ENCODE measurements at regions not wholly inside any gene's neighbourhood (a gene's known extent, or its start where the extent isn't known, plus 50 kb on each side); places are given as distances from the start of the nearest gene placed in this dataset.
"Not testable (repeated sequence)": the region's sequence is repeated elsewhere in the genome, so short reads cannot be mapped to it uniquely, and the experiment has no call there.

DNA sequence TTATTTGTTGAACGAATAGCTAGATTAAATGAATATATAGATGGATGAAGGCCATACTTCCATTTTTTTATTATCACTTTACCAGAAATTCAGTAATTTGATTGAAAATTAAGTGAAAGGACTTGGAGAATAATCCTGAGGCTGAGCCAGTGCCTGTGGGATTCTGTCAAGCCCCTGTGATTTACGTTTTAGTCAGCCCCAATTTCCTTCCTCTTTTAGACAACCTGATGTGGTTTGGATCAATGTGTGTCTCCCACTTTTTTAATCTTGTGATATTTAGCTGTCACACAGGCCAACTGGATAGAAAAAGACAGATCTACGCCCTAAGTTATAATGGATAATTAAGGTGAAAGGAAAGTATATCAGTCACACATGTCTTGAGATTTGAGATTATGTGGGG, 188.8 kb downstream of the EDN1 start:
- no peak for DNase-seq (ENCODE audit: low spot score)

- no peak for DNase-seq (ENCODE audit: low spot score)
Observed at GRCh38 chr6:12479451-12479850, 189.3 kb downstream of the EDN1 start.

DNA sequence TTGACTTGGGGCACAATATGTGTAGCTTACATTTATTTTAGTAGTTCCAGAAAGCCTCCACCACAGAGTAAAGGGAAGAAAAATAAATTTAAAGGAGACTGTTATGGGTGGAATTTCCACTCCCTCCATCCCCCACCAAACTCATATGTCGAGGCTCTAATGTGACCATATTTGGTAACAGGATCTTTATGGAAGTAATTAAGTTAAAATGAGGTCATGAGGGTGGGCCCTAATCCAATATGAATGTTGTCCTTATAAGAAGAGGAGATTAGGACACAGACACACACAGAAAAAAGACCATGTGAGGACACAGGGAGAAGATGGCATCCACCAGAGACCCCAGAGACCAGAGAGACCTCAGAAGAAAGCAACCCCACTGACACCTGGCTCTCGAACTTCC, 189.7 kb downstream of the EDN1 start:
- no peak for DNase-seq (ENCODE audit: low spot score)

GRCh38 chr6:12480379-12480778, 190.2 kb downstream of the EDN1 start:
- no peak for DNase-seq (ENCODE audit: low spot score)

DNA sequence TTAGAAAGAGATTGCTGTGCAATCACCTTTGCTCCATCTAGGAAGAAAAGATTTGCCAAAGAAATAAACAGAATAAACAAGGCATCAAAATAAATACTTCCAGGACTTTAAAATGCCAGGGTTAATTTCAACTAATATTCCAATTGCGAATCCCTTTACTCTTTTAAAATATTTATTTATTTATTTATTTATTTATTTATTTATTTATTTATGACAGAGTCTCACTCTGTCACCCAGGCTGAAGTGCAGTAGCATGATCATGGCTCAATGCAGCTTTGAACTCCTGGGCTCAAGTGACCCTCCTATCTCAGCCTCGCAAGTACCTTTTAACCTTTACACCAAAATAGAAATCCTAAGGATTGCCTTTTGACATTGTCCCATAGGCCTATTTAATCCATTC, 191.1 kb downstream of the EDN1 start:
- no peak for DNase-seq (ENCODE audit: low spot score)

DNA sequence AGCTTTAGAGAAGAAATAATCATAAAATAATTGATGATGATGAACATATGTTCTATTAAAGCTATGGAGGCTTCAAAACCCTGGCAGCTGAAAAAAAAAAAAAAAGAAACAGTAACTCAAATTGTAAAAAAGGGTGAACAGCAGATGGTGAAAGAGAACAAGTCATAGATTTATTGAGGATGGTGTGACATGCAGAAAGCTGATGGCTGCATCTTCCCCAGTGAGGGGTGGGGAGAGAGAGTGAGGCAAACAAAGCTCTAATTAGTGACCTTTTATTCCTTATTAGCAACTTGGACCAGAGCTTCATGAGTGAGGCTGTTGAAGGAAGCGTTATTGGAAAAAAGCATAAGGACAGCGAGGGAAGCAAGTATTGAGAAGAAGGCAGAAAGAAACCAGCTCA, 191.7 kb downstream of the EDN1 start:
- no peak for DNase-seq (ENCODE audit: low spot score)

DNA sequence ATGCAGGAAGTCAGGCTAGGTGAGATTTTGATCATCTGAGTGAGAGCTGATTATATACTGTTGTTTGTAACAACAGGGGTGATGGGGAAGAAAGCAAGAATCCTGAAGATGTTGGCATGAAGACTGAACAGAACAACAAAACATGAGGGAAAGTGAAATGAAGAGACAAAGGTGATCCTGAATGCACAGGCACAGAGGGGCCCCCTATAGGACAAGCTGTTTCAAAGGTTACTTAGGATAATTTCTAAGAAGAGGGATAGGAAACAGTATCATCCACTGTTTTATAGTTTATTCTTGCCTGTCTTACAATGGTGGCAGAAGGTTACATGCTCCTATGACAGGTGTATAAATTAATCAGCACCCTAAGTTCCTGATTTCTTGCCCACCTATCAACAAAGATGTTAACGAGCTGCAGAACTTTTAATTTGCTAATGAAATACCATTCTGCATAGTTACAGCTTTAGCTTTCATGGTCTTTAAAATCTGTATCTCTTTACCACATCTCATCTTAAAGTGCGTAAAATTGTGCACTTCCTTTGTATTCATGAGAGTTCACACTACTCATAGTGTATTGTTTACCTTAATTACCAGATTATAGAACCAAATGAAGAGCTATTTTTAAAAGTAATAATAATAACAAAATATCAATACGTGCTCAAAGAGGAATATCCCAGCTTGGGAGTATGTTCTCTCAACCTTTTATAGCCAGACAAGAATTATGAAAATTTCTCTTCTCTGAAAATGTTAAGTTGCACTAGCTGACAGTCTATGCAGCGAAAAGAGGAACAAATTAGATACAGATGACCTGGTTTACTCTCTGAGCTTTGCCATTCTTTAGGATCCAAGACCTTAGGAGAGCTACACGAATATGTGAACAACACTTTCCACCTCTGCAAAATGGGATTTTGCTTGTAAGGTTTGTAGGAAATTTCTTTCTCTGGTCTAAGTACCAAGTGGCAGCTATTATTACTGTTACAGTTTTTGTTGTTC, 192.5 kb downstream of the EDN1 start:
- DNase-seq (ENCODE audit: low spot score): no peak

DNA sequence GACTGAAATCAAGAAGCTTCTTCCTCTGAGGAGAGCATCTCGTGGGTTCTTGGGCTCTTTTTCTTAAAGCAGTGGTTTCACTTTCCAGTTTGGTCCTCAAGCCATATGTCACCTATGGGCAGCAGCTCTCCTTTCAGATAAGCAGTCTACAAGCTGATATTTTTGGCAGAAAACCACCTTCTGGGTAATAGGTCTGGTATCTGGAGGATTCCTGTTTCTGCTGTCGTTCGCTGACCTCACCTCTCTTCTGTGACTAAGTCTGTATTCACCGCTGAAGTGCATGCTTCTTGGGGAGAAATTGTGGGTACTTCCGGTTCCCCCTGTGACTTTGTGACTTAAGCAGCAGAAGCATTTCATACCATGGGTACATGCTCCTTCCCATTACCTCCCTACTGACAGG, 193.6 kb downstream of the EDN1 start:
- DNase-seq (ENCODE audit: low spot score): no peak

DNA sequence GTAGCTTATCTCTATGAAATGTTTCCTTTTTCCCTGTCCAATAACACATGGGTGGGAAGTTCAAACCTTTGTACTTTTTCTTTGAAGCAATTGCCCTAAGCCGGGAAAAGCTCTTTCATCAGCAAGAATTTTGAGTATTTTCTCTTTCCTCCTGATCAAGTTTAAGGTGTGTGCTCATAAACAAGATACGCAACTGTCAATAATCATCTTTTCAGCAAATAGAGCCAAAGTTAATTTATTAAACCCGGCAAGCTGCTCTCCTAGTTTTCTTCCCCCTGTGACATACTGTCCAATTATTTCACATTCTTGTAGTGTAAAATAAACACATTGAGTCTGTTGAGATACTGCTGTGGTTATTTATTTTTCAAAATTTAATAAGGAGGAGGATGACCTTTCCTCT, 194.4 kb downstream of the EDN1 start:
- DNase-seq (ENCODE audit: low spot score): no peak

GRCh38 chr6:12485226-12485764, 195.1 kb downstream of the EDN1 start:
- DNase-seq (ENCODE audit: low spot score): no peak

GRCh38 chr6:12485837-12486236, 195.7 kb downstream of the EDN1 start:
- no peak for DNase-seq (ENCODE audit: low spot score)

- no peak for DNase-seq (ENCODE audit: low spot score)
Observed at GRCh38 chr6:12490351-12490903, 200.3 kb downstream of the EDN1 start.

DNA sequence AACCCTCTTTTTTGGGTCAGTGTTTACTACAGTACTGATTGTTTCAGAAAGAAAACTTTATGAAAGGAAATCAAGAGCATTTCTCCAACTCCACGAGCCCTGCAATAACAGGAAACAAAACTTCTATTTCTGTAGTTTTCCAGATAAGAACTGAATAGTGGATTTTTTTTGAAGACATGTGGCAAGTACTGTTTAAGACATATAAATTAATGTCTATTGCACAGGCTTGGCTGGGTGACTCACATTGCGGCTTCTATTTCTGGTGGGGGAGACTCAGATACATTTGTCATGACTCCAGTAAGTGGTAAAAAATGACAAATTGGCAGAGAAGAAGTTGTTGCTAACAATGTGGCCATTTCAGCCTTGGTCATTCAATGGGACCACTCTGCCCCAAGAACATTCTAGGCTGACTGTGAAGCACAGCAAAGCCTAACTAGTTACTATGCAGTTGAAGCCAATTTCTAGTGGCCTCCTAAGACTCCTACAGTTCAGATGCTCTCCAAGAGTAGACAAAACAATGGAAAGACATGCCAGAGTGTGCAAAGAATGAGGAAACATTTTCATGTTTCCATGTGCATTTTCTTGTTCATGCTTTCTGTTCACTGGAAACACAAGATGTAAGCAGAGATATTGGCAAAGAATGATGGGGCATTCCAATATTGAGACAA, 200.9 kb downstream of the EDN1 start:
- DNase-seq (ENCODE audit: low spot score): no peak

DNA sequence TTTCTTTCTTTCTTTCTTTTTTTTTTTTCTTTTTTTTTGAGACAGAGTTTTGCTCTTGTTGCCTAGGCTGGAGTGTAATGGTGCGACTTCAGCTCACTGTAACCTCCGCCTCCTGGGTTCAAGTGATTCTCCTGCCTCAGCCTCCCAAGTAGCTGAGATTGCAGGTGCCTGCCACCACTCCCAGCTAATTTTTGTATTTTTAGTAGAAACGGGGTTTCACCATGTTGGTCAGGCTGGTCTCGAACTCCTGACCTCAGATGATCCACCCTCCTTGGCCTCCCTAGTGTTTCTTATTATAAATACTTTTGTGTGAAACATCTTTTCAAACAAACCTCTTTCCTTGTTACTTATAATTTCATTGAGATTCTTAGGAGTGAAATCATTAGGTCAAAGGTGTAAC, 202.8 kb downstream of the EDN1 start:
- DNase-seq (ENCODE audit: low spot score): not testable (repeated sequence)

GRCh38 chr6:12493446-12493845, 203.3 kb downstream of the EDN1 start:
- no peak for DNase-seq (ENCODE audit: low spot score)

DNA sequence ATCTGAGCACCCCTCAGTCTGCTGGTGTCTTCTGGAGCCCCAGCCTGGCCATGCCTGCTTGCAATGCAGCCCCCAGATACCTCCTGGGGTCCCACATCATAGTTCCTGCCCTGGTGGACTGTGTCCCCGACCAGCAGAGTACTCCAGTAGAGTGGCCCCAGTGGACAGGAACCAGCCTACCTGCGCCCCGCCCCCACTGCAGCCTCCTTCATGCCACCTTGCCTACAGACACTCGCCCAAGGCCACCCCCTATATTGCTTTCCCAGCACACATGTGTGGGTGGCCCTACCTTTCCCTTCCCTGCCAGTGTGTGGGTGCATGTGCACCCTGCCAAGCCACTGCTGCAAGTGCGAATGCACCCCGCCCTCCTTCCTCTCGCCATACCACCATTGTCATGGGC, 204.0 kb downstream of the EDN1 start:
- no peak for DNase-seq (ENCODE audit: low spot score)

- DNase-seq (ENCODE audit: low spot score): no peak
Observed at GRCh38 chr6:12501990-12502389, 211.8 kb downstream of the EDN1 start.

DNA sequence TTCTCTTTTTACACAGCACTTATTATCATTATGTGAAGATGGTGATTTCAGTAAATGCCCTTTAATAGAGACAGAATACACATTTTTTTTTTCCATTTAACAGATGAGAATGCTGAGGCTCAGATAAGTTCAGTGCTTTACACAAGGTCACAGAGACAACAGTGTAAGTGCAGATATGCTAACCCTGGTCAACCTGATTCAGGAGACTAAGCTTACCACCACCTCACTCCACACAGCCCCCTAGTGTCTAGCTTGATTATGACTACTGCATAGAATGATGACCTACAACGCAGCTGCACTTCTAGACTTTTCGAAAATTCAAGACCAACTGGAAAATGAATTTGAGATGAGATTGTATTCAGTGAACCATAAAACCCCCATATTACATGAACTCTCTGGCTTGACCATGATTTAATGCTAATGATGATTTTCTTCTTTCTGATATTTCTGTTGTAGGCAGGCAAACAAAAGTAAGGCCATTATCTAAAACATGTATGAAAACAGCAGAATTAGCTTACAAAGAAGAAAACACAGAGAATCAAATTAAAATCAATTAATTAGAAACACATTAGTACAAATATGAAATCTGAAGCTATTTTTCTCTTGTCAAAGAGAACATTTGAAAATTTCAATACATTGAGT, 212.1 kb upstream of the PHACTR1 start:
- peak; percentile 43 for DNase-seq (ENCODE audit: low spot score)

GRCh38 chr6:12505486-12505885, 211.1 kb upstream of the PHACTR1 start:
- no peak for DNase-seq (ENCODE audit: low spot score)

DNA sequence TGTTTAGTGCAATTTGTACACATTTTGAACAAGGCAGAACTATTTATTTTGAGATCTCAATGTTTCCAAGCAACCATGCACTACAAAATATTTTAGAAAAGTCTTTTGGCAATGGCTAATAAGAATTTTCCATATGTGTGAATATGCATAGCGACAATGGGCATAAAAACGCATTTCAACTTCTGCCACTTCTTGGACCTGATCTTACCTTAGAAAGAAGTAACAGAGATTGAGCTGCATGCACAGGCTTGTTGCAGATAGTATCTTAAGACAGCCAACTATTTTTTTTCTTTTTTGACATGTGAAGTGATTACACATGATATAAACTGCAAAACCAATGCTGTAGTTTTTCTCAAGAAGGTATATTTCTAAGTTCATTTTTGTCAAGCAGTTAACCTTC, 210.4 kb upstream of the PHACTR1 start:
- no peak for DNase-seq (ENCODE audit: low spot score)

GRCh38 chr6:12507636-12508035, 208.9 kb upstream of the PHACTR1 start:
- DNase-seq (ENCODE audit: low spot score): no peak

GRCh38 chr6:12508553-12508952, 208.0 kb upstream of the PHACTR1 start:
- no peak for DNase-seq (ENCODE audit: low spot score)
